SK-N-SH (cell line): ENCODE measurements at regions not wholly inside any gene's neighbourhood (a gene's known extent, or its start where the extent isn't known, plus 50 kb on each side); places are given as distances from the start of the nearest gene placed in this dataset.

ENCODE experiments used
- CTCF ChIA-PET: fragments of 300-600, 350-600 bp; formaldehyde crosslinking; extraction: SDS; loops from one replicate; lab custom pipeline; 2021; lab: Yijun Ruan, JAX
- POLR2A ChIA-PET: fragments of 350-600 bp; sonication (Branson Sonifier 250); formaldehyde crosslinking; extraction: SDS; loops from one replicate; lab custom pipeline; 2020; ENCODE audit warnings: antibody characterized with exemption, inconsistent platforms; lab: Yijun Ruan, JAX
- DNase-seq: peaks from one replicate; pipeline ENCODE4 v3.0.0; 2012
- H2AFZ ChIP-seq: fragments of 200-600 bp; sonication (generic); 2 replicates; pipeline ENCODE4 v1.8.1; 2016; ENCODE audit warnings: antibody characterized with exemption, mild to moderate bottlenecking, low read depth
- H3F3A ChIP-seq: fragments of 200-600 bp; sonication (generic); replicated peaks from 2 replicates; pipeline ENCODE3; 2016; ENCODE audit warnings: antibody characterized with exemption, mild to moderate bottlenecking; ENCODE audit not compliant: insufficient read depth
- H3K27ac ChIP-seq, 2 experiments: fragments of 200-500 bp in 1 of 2; fragments of 200-600 bp in 1 of 2; sonication (Bioruptor generic) in 1 of 2; sonication (generic), shearing (Covaris generic) in 1 of 2; 2 replicates each; pipeline versions ENCODE4 v1.5.1 to v1.6.1; 2014 to 2016; ENCODE audit warnings: low read depth in 2 of 2, inconsistent platforms in 1 of 2, low read length in 1 of 2, mild to moderate bottlenecking in 1 of 2, mixed read lengths in 1 of 2
- H3K27me3 ChIP-seq: fragments of 200-600 bp; sonication (generic), shearing (Covaris generic); 2 replicates; pipeline ENCODE4 v1.6.1; 2016; ENCODE audit warnings: mixed run types; ENCODE audit not compliant: insufficient read depth
- H3K36me3 ChIP-seq, 2 experiments: fragments of 200-500 bp in 1 of 2; fragments of 200-600 bp in 1 of 2; sonication (Bioruptor generic) in 1 of 2; sonication (generic) in 1 of 2; replicated peaks in 1 of 2; 2 replicates each; pipeline versions ENCODE3 to v1.5.1; 2014 to 2016; ENCODE audit warnings: low read length in 1 of 2, mild to moderate bottlenecking in 1 of 2; ENCODE audit not compliant: insufficient read depth in 2 of 2, control insufficient read depth in 1 of 2
- H3K4me1 ChIP-seq, 2 experiments: fragments of 200-500 bp in 1 of 2; fragments of 200-600 bp in 1 of 2; sonication (Bioruptor generic) in 1 of 2; sonication (generic), shearing (Covaris generic) in 1 of 2; 2 replicates each; pipeline versions ENCODE4 v1.5.1 to v1.6.1; 2014 to 2016; ENCODE audit warnings: low read depth in 1 of 2, low read length in 1 of 2, mixed run types in 1 of 2; ENCODE audit not compliant: insufficient read depth in 2 of 2, control insufficient read depth in 1 of 2
- H3K4me2 ChIP-seq: fragments of 200-600 bp; sonication (generic), shearing (Covaris generic); 2 replicates; pipeline ENCODE4 v1.6.1; 2017; ENCODE audit warnings: mixed run types
- H3K4me3 ChIP-seq, 2 experiments: fragments of 200-500 bp in 1 of 2; fragments of 200-600 bp in 1 of 2; sonication (Bioruptor generic) in 1 of 2; sonication (generic), shearing (Covaris generic) in 1 of 2; 2 replicates each; pipeline versions ENCODE4 v1.5.1 to v1.8.1; 2014 to 2016; ENCODE audit warnings: low read depth in 2 of 2, inconsistent platforms in 1 of 2, low read length in 1 of 2, mild to moderate bottlenecking in 1 of 2, mixed read lengths in 1 of 2, moderate library complexity in 1 of 2
- H3K79me2 ChIP-seq: fragments of 200-600 bp; sonication (generic); 2 replicates; pipeline ENCODE4 v1.8.1; 2017; ENCODE audit warnings: mild to moderate bottlenecking; ENCODE audit not compliant: insufficient read depth
- H3K9ac ChIP-seq: fragments of 200-600 bp; sonication (generic); 2 replicates; pipeline ENCODE4 v1.6.1; 2017; ENCODE audit warnings: mixed run types
- H3K9me2 ChIP-seq: fragments of 200-600 bp; sonication (generic); 2 replicates; pipeline ENCODE4 v1.6.1; 2017; ENCODE audit warnings: mixed run types
- H3K9me3 ChIP-seq: fragments of 200-600 bp; sonication (generic); 2 replicates; pipeline ENCODE4 v1.6.1; 2017; ENCODE audit warnings: mixed run types, mild to moderate bottlenecking, moderate library complexity
- H4K20me1 ChIP-seq: fragments of 200-600 bp; sonication (generic); 2 replicates; pipeline ENCODE4 v1.6.1; 2017; ENCODE audit warnings: mild to moderate bottlenecking, mixed run types; ENCODE audit not compliant: insufficient read depth
- EZH2phosphoT487 ChIP-seq: fragments of 200-600 bp; sonication (generic); IDR thresholded peaks from 2 replicates; pipeline ENCODE4 v1.6.1; 2017; ENCODE audit warnings: low read depth, mixed run types, mild to moderate bottlenecking, antibody characterized with exemption, moderate library complexity, borderline replicate concordance
- FOSL2 ChIP-seq: IDR thresholded peaks from 2 replicates; pipeline ENCODE4 v1.4.0; 2012; ENCODE audit warnings: low read depth, mild to moderate bottlenecking, moderate library complexity, borderline replicate concordance
- FOXJ3 ChIP-seq: sonication (generic); formaldehyde crosslinking; IDR thresholded peaks from 2 replicates; pipeline ENCODE4 v1.5.1; 2020; ENCODE audit warnings: mild to moderate bottlenecking, missing genetic modification reagents
- FOXM1 ChIP-seq: IDR thresholded peaks from 2 replicates; pipeline ENCODE4 v1.4.0; 2012; ENCODE audit warnings: low read depth, mild to moderate bottlenecking
- GABPA ChIP-seq: IDR thresholded peaks from 2 replicates; pipeline ENCODE4 v1.4.0; 2012; ENCODE audit warnings: low read depth, mild to moderate bottlenecking
- GATA2 ChIP-seq: sonication (generic); formaldehyde crosslinking; IDR thresholded peaks from 2 replicates; pipeline ENCODE4 v1.5.0; 2020; ENCODE audit warnings: mild to moderate bottlenecking, missing genetic modification reagents
- IRF3 ChIP-seq: fragments of 150-350 bp; IDR thresholded peaks from 2 replicates; pipeline ENCODE4 v1.6.1; 2016; ENCODE audit warnings: mild to moderate bottlenecking, low read depth, low read length
- JUND ChIP-seq: IDR thresholded peaks from 2 replicates; pipeline ENCODE4 v1.4.0; 2012
- MEF2A ChIP-seq: IDR thresholded peaks from 2 replicates; pipeline ENCODE4 v1.4.0; 2012; ENCODE audit warnings: low read depth, borderline replicate concordance
- NRF1 ChIP-seq: IDR thresholded peaks from 2 replicates; pipeline ENCODE4 v1.6.1; 2012; ENCODE audit warnings: low read depth, mild to moderate bottlenecking, low read length
- POLR2AphosphoS5 ChIP-seq: IDR thresholded peaks from 2 replicates; pipeline ENCODE4 v1.6.1; 2012; ENCODE audit warnings: low read depth, low read length
- RAD21 ChIP-seq: IDR thresholded peaks from 2 replicates; pipeline ENCODE4 v1.6.1; 2012; ENCODE audit warnings: mild to moderate bottlenecking, low read length
- REST ChIP-seq: IDR thresholded peaks from 2 replicates; pipeline ENCODE4 v1.6.1; 2012; ENCODE audit warnings: mild to moderate bottlenecking, low read depth, low read length, moderate library complexity
- RFX5 ChIP-seq: IDR thresholded peaks from 2 replicates; pipeline ENCODE4 v1.6.1; 2012; ENCODE audit warnings: mild to moderate bottlenecking, improper control_type of control experiment, low read length
- RXRA ChIP-seq: IDR thresholded peaks from 2 replicates; pipeline ENCODE4 v1.4.0; 2012; ENCODE audit warnings: low read depth, mild to moderate bottlenecking, borderline replicate concordance
- TAF1 ChIP-seq: IDR thresholded peaks from 2 replicates; pipeline ENCODE4 v1.6.1; 2012; ENCODE audit warnings: low read depth, mild to moderate bottlenecking, low read length, moderate library complexity, borderline replicate concordance
- TEAD4 ChIP-seq: IDR thresholded peaks from 2 replicates; pipeline ENCODE4 v1.4.0; 2012; ENCODE audit warnings: mild to moderate bottlenecking, borderline replicate concordance; ENCODE audit not compliant: insufficient read depth
- USF1 ChIP-seq: IDR thresholded peaks from 2 replicates; pipeline ENCODE4 v1.4.0; 2012; ENCODE audit warnings: low read depth, borderline replicate concordance
- USF2 ChIP-seq: fragments of 150-350 bp; IDR thresholded peaks from 2 replicates; pipeline ENCODE4 v1.6.1; 2017; ENCODE audit warnings: antibody characterized with exemption, low read length, low read depth, borderline replicate concordance
- YY1 ChIP-seq: IDR thresholded peaks from 2 replicates; pipeline ENCODE4 v1.4.0; 2012; ENCODE audit warnings: low read depth, mild to moderate bottlenecking
- ZBTB33 ChIP-seq: IDR thresholded peaks from 2 replicates; pipeline ENCODE4 v1.4.0; 2012; ENCODE audit warnings: low read depth, borderline replicate concordance
- WGBS: methylation state at CpG from one replicate; pipeline ENCODE4 v1.1.6; 2017; ENCODE audit warnings: low lambda C conversion rate; 5-methylcytosine and 5-hydroxymethylcytosine counted together

GRCh38 chr16:66042341-66042740 is 324.1 kb upstream of the CDH5 start:
- WGBS, result 69% methylated on average over 6 of the region's 6 CpGs
- Histone ChIP-seq H3K9ac (no peak overlapping the region), H4K20me1 (no peaks in the 10 kb centered on the region), H3K36me3 (no peaks in the 10 kb centered on the region), H3K4me2 (no peak overlapping the region), H3K9me2 (no peaks in the 10 kb centered on the region), H2AFZ (no peak overlapping the region), H3F3A (no peaks in the 10 kb centered on the region), H3K9me3 (no peaks in the 10 kb centered on the region), H3K79me2 (no peaks in the 10 kb centered on the region), H3K27ac (no peak overlapping the region), H3K27me3 (no peaks in the 10 kb centered on the region), H3K4me1 (no peaks in the 10 kb centered on the region; a peak in 1 of 4 replicates), H3K4me3 (no peak overlapping the region)
- ChIA-PET POLR2A (no interaction called here), CTCF (no interaction called here)
- no peak for DNase-seq
- TF ChIP-seq REST, result no peak
- TF ChIP-seq GABPA, result no peak
- no peak for TF ChIP-seq YY1
- no peak for TF ChIP-seq TAF1

GRCh38 chr16:66041907-66042306 is 324.6 kb upstream of the CDH5 start:
- no peaks in the 10 kb centered on the region for H3F3A ChIP-seq
- no peaks in the 10 kb centered on the region for H3K9me3 ChIP-seq
- H3K27ac ChIP-seq, result no peak overlapping the region
- WGBS, result 32% methylated on average over 4 of the region's 4 CpGs
- CTCF ChIA-PET, result no interaction called here
- no peak overlapping the region for H2AFZ ChIP-seq
- H3K4me3 ChIP-seq, result no peak overlapping the region
- H3K9me2 ChIP-seq, result no peaks in the 10 kb centered on the region
- POLR2A ChIA-PET, result no interaction called here
- no peaks in the 10 kb centered on the region for H3K36me3 ChIP-seq
- H4K20me1 ChIP-seq, result no peaks in the 10 kb centered on the region
- H3K4me1 ChIP-seq, result peaks cover 0 to under 1% of the 10 kb centered on the region in 2 experiments; a peak in 1 of 4 replicates
- H3K79me2 ChIP-seq, result no peaks in the 10 kb centered on the region
- TF ChIP-seq EZH2phosphoT487 (no peak), YY1 (no peak), TEAD4 (no peak), ZBTB33 (no peak), FOXM1 (no peak), MEF2A (no peak), JUND (no peak), FOXJ3 (CRISPR knock-in tag) (no peak), POLR2AphosphoS5 (no peak), NRF1 (no peak), RAD21 (no peak), TAF1 (no peak), RXRA (no peak), USF1 (no peak), RFX5 (no peak), USF2 (no peak), FOSL2 (no peak), IRF3 (no peak), GATA2 (no peak)
- no peaks in the 10 kb centered on the region for H3K27me3 ChIP-seq
- no peak for DNase-seq
- H3K4me2 ChIP-seq, result no peak overlapping the region
- H3K9ac ChIP-seq, result no peak overlapping the region
